Testis (tissue), 2 donors: ENCODE measurements at regions not wholly inside any gene's neighbourhood (a gene's known extent, or its start where the extent isn't known, plus 50 kb on each side); places are given as distances from the start of the nearest gene placed in this dataset.

Source experiments
- DNase-seq: peaks from one replicate; pipeline ENCODE4 v3.0.0-alpha.2; 2019
- H3K27ac ChIP-seq, 2 donors: fragments of 200-600 bp; sonication (generic); one replicate each; pipeline ENCODE4 v1.5.1; 2019
- H3K27me3 ChIP-seq: fragments of 200-600 bp; sonication (generic); one replicate; pipeline ENCODE4 v1.5.1; 2019
- H3K36me3 ChIP-seq: fragments of 200-600 bp; sonication (generic); one replicate; pipeline ENCODE4 v1.5.1; 2017; ENCODE audit warnings: low read depth; ENCODE audit errors: missing control alignments
- H3K4me1 ChIP-seq: fragments of 200-600 bp; sonication (generic); one replicate; pipeline ENCODE4 v1.5.1; 2019
- H3K4me3 ChIP-seq, 2 donors: fragments of 200-600 bp; sonication (generic); one replicate each; pipeline ENCODE4 v1.5.1; 2017 to 2019
- H3K9me3 ChIP-seq: fragments of 200-600 bp; sonication (generic); one replicate; pipeline ENCODE4 v1.5.1; 2017
- CTCF ChIP-seq, 3 experiments: fragments of 450-650 bp in 2 of 3; fragments of 200-600 bp in 1 of 3; sonication (generic) in 1 of 3; IDR thresholded peaks; one replicate each; pipeline ENCODE4 v1.5.1; 2016 to 2019; ENCODE audit warnings: antibody characterized with exemption in 3 of 3, mild to moderate bottlenecking in 2 of 3, moderate library complexity in 1 of 3
- POLR2A ChIP-seq: fragments of 450-650 bp; IDR thresholded peaks from one replicate; pipeline ENCODE4 v1.6.1; 2017; ENCODE audit warnings: antibody characterized with exemption, mild to moderate bottlenecking, moderate library complexity
- WGBS, 2 donors: methylation state at CpG; one replicate each; pipeline ENCODE4 v1.1.5; 2018; 5-methylcytosine and 5-hydroxymethylcytosine counted together
- intact Hi-C: fragments of 100-400 bp; cut with DNase I; formaldehyde crosslinking; loops from one replicate; pipeline ENCODE4 v1.15.1; 2023; ENCODE audit warnings: low total_unique reads

GRCh38 chr14:29388571-29388970, 539.1 kb downstream of the PRKD1 start:
- Histone ChIP-seq H3K9me3 (no peaks in the 10 kb centered on the region), H3K27ac (no peak overlapping the region), H3K4me1 (no peaks in the 10 kb centered on the region), H3K36me3 (no peaks in the 10 kb centered on the region), H3K27me3 (no peaks in the 10 kb centered on the region), H3K4me3 (no peak overlapping the region)
- WGBS, 2 donors, result 79 to 86% methylated on average over 2 of the region's 2 CpGs
- no peak for TF ChIP-seq CTCF (IDR thresholded peaks at IDR 0.05)
- TF ChIP-seq POLR2A, result no peak
- no peak for DNase-seq
- intact Hi-C loops, result no loop called here

- Histone ChIP-seq H3K36me3 (no peaks in the 10 kb centered on the region), H3K9me3 (no peaks in the 10 kb centered on the region), H3K27me3 (no peaks in the 10 kb centered on the region), H3K27ac (no peak overlapping the region), H3K4me1 (no peaks in the 10 kb centered on the region), H3K4me3 (no peak overlapping the region)
- no peak for DNase-seq
- TF ChIP-seq POLR2A (no peak), CTCF (IDR thresholded peaks at IDR 0.05) (no peak)
- intact Hi-C loops, result no loop called here
- WGBS, 2 donors, result 23 to 33% methylated on average over 16 of the region's 16 CpGs
Observed at GRCh38 chr14:29390081-29390832, 537.4 kb downstream of the PRKD1 start.

- H3K9me3 ChIP-seq, result no peaks in the 10 kb centered on the region
- H3K36me3 ChIP-seq, result no peaks in the 10 kb centered on the region
- WGBS, 2 donors, result 63 to 75% methylated on average over 4 of the region's 4 CpGs
- H3K4me1 ChIP-seq, result no peaks in the 10 kb centered on the region
- intact Hi-C loops, result no loop called here
- TF ChIP-seq POLR2A (no peak), CTCF (IDR thresholded peaks at IDR 0.05) (no peak)
- H3K27ac ChIP-seq, result no peak overlapping the region
- no peaks in the 10 kb centered on the region for H3K27me3 ChIP-seq
- no peak overlapping the region for H3K4me3 ChIP-seq
- no peak for DNase-seq
Observed at GRCh38 chr14:29391231-29391630, 536.4 kb downstream of the PRKD1 start.

- TF ChIP-seq CTCF (IDR thresholded peaks at IDR 0.05) (no peak), POLR2A (no peak)
- no peaks in the 10 kb centered on the region for H3K27me3 ChIP-seq
- H3K9me3 ChIP-seq, result no peaks in the 10 kb centered on the region
- H3K4me3 ChIP-seq, result no peak overlapping the region
- DNase-seq, result no peak
- H3K4me1 ChIP-seq, result no peaks in the 10 kb centered on the region
- no peak overlapping the region for H3K27ac ChIP-seq
- intact Hi-C loops, result no loop called here
- H3K36me3 ChIP-seq, result no peaks in the 10 kb centered on the region
- WGBS, 2 donors, result 55 to 66% methylated on average over 2 of the region's 2 CpGs
Observed at GRCh38 chr14:29391801-29392200, 535.8 kb downstream of the PRKD1 start.

GRCh38 chr14:29392287-29392686, 535.4 kb downstream of the PRKD1 start:
- Histone ChIP-seq H3K4me1 (no peaks in the 10 kb centered on the region), H3K36me3 (no peaks in the 10 kb centered on the region), H3K27me3 (no peaks in the 10 kb centered on the region), H3K9me3 (no peaks in the 10 kb centered on the region), H3K27ac (no peak overlapping the region), H3K4me3 (no peak overlapping the region)
- WGBS, 2 donors, result 90 to 98% methylated on average over 3 of the region's 3 CpGs
- intact Hi-C loops, result no loop called here
- no peak for DNase-seq
- no peak for TF ChIP-seq POLR2A
- TF ChIP-seq CTCF (IDR thresholded peaks at IDR 0.05), result no peak
